ENCODE measurements at regions not wholly inside any gene's neighbourhood (a gene's known extent, or its start where the extent isn't known, plus 50 kb on each side); places are given as distances from the start of the nearest gene placed in this dataset.
"Not testable (repeated sequence)": the region's sequence is repeated elsewhere in the genome, so short reads cannot be mapped to it uniquely, and the experiment has no call there.

GRCh38 chr7:45269192-45269591 lies 111.6 kb downstream of the RAMP3 start:
- H3K9ac ChIP-seq (ENCODE audit: low read depth in 1 of 2, low read length in 2 of 2), result no peak overlapping the region
- DNase-seq (ENCODE audit: low spot score), result no peak
- H3K27me3 ChIP-seq (ENCODE audit: control insufficient read depth in 4 of 4, insufficient read depth in 4 of 4, low read length in 3 of 4), result peaks cover 0 to 9% (median 2%) of the 10 kb centered on the region in 4 donors
- H3K9me3 ChIP-seq (ENCODE audit: control insufficient read depth in 4 of 4, low read length in 3 of 4), result no peaks in the 10 kb centered on the region
- H3K36me3 ChIP-seq (ENCODE audit: control insufficient read depth in 4 of 4, insufficient read depth in 3 of 4, low read depth in 1 of 4, low read length in 3 of 4), result no peaks in the 10 kb centered on the region
- peak; percentile 69 for TF ChIP-seq NR2F2 (IDR thresholded peaks at IDR 0.05)
- TF ChIP-seq YY1 (IDR thresholded peaks at IDR 0.05), result no peak
- H3K4me3 ChIP-seq (ENCODE audit: low read depth in 1 of 3, low read length in 3 of 3), result no peak overlapping the region
- 78% methylated on average over 2 of the region's 2 CpGs for WGBS
- H3K27ac ChIP-seq (ENCODE audit: low read depth in 1 of 2, low read length in 2 of 2), result no peak overlapping the region
- no peaks in the 10 kb centered on the region for H3K4me1 ChIP-seq (ENCODE audit: control insufficient read depth in 4 of 4, insufficient read depth in 4 of 4, low read length in 3 of 4)

GRCh38 chr7:45278763-45279398 lies 121.3 kb downstream of the RAMP3 start:
- TF ChIP-seq REST (IDR thresholded peaks at IDR 0.05) (no peak), RAD21 (IDR thresholded peaks at IDR 0.05) (no peak), ATF3 (IDR thresholded peaks at IDR 0.05) (no peak), EGR1 (IDR thresholded peaks at IDR 0.05; ENCODE audit: low read depth in 2 of 2) (no peak), FOXA1 (IDR thresholded peaks at IDR 0.05) (no peak), ZBTB33 (IDR thresholded peaks at IDR 0.05) (no peak), RXRA (IDR thresholded peaks at IDR 0.05) (no peak), YY1 (IDR thresholded peaks at IDR 0.05) (no peak), TAF1 (conservative IDR thresholded peaks at IDR 0.05) (no peak), JUND (IDR thresholded peaks at IDR 0.05) (no peak), CTCF (IDR thresholded peaks at IDR 0.05; ENCODE audit: low read depth, low read length, missing input control) (no peak), HNF4A (conservative IDR thresholded peaks at IDR 0.05) (no peak), NR2F2 (IDR thresholded peaks at IDR 0.05) (no peak), HNF4G (IDR thresholded peaks at IDR 0.05) (no peak)
- H3K27ac ChIP-seq (ENCODE audit: low read depth in 1 of 2, low read length in 2 of 2), result no peak overlapping the region
- peaks cover 0 to 5% (median 0%) of the 10 kb centered on the region in 4 donors for H3K27me3 ChIP-seq (ENCODE audit: control insufficient read depth in 4 of 4, insufficient read depth in 4 of 4, low read length in 3 of 4)
- H3K4me3 ChIP-seq (ENCODE audit: low read depth in 1 of 3, low read length in 3 of 3), result no peak overlapping the region
- H3K9ac ChIP-seq (ENCODE audit: low read depth in 1 of 2, low read length in 2 of 2), result no peak overlapping the region
- no peaks in the 10 kb centered on the region for H3K36me3 ChIP-seq (ENCODE audit: control insufficient read depth in 4 of 4, insufficient read depth in 3 of 4, low read depth in 1 of 4, low read length in 3 of 4)
- no peaks in the 10 kb centered on the region for H3K9me3 ChIP-seq (ENCODE audit: control insufficient read depth in 4 of 4, low read length in 3 of 4)
- 66% methylated on average over 4 of the region's 4 CpGs for WGBS
- H3K4me1 ChIP-seq (ENCODE audit: control insufficient read depth in 4 of 4, insufficient read depth in 4 of 4, low read length in 3 of 4), result no peaks in the 10 kb centered on the region
- DNase-seq (ENCODE audit: low spot score), result no peak

GRCh38 chr7:45289611-45290010 lies 132.0 kb downstream of the RAMP3 start:
- DNase-seq (ENCODE audit: low spot score); H3K9ac ChIP-seq (ENCODE audit: low read depth in 1 of 2, low read length in 2 of 2); H3K4me1 ChIP-seq (ENCODE audit: control insufficient read depth in 4 of 4, insufficient read depth in 4 of 4, low read length in 3 of 4); H3K9me3 ChIP-seq (ENCODE audit: control insufficient read depth in 4 of 4, low read length in 3 of 4); H3K27me3 ChIP-seq (ENCODE audit: control insufficient read depth in 4 of 4, insufficient read depth in 4 of 4, low read length in 3 of 4); H3K27ac ChIP-seq (ENCODE audit: low read depth in 1 of 2, low read length in 2 of 2); H3K4me3 ChIP-seq (ENCODE audit: low read depth in 1 of 3, low read length in 3 of 3); H3K36me3 ChIP-seq (ENCODE audit: control insufficient read depth in 4 of 4, insufficient read depth in 3 of 4, low read depth in 1 of 4, low read length in 3 of 4): not testable (repeated sequence)
